A549 (cell line): ENCODE measurements at regions not wholly inside any gene's neighbourhood (a gene's known extent, or its start where the extent isn't known, plus 50 kb on each side); places are given as distances from the start of the nearest gene placed in this dataset.

Experiments used
- CTCF ChIP-seq: fragments of >200 bp; sonication (Bioruptor Twin); formaldehyde crosslinking; IDR thresholded peaks from 3 replicates; pipeline ENCODE4 v1.5.1; 2016
- HDAC2 ChIP-seq: fragments of 200-600 bp; sonication (generic); IDR thresholded peaks from 2 replicates; pipeline ENCODE4 v1.6.1; 2016
- MAFK ChIP-seq: fragments of 450-650 bp; IDR thresholded peaks from 2 replicates; pipeline ENCODE4 v1.6.1; 2014; ENCODE audit not compliant: partially characterized antibody
- MAX ChIP-seq: IDR thresholded peaks from 2 replicates; pipeline ENCODE4 v1.6.1; 2012
- NPAS2 ChIP-seq: fragments of 250-450 bp; sonication (Bioruptor Pico); IDR thresholded peaks from 2 replicates; pipeline ENCODE4 v1.8.0; 2022; ENCODE audit warnings: mild to moderate bottlenecking, moderate library complexity, borderline replicate concordance
- PBX3 ChIP-seq: IDR thresholded peaks from 2 replicates; pipeline ENCODE4 v1.6.1; 2012
- RAD21 ChIP-seq, 2 experiments: fragments of >200 bp in 1 of 2; sonication (Bioruptor Twin) in 1 of 2; formaldehyde crosslinking in 1 of 2; IDR thresholded peaks in 1 of 2; conservative IDR thresholded peaks in 1 of 2; 2 replicates in 1 of 2; 3 replicates in 1 of 2; pipeline ENCODE4 v1.6.1; 2012 to 2018; ENCODE audit warnings: inconsistent platforms in 1 of 2
- RFX5 ChIP-seq: fragments of 450-650 bp; IDR thresholded peaks from 2 replicates; pipeline ENCODE4 v1.7.1; 2014; ENCODE audit warnings: antibody characterized with exemption, mild to moderate bottlenecking, moderate library complexity

- TF ChIP-seq MAX, result no peak
- TF ChIP-seq CTCF, result no peak
- no peak for TF ChIP-seq NPAS2 (CRISPR knock-in tag)
- TF ChIP-seq PBX3, result no peak
- TF ChIP-seq RAD21 (conservative IDR thresholded peaks at IDR 0.05 in 1 of 2, IDR thresholded peaks at IDR 0.05 in 1 of 2), result no peak
- TF ChIP-seq MAFK, result no peak
- no peak for TF ChIP-seq HDAC2
- no peak for TF ChIP-seq RFX5
Observed at GRCh38 chr9:95572381-95573151, 55.8 kb upstream of the PTCH1 start.
